Breast epithelium (tissue), 4 donors: ENCODE measurements at regions not wholly inside any gene's neighbourhood (a gene's known extent, or its start where the extent isn't known, plus 50 kb on each side); places are given as distances from the start of the nearest gene placed in this dataset.

Experiments used
- DNase-seq, 2 donors: peaks; one replicate each; pipeline ENCODE4 v3.0.0-alpha.2; 2019; ENCODE audit warnings: low spot score in 2 of 2
- H3K27ac ChIP-seq, 2 donors: fragments of 200-600 bp; sonication (generic) in 1 of 2; one replicate each; pipeline ENCODE4 v1.5.1; 2016 to 2019; ENCODE audit warnings: mild to moderate bottlenecking in 1 of 2
- H3K27me3 ChIP-seq, 2 donors: fragments of 200-600 bp; sonication (generic) in 1 of 2; one replicate each; pipeline versions ENCODE4 v1.5.1 to v1.6.0; 2017 to 2019; ENCODE audit warnings: control low read depth in 1 of 2, mild to moderate bottlenecking in 1 of 2
- H3K36me3 ChIP-seq: fragments of 200-600 bp; one replicate; pipeline ENCODE4 v1.5.1; 2019
- H3K4me1 ChIP-seq, 2 donors: fragments of 200-600 bp; sonication (generic); one replicate each; pipeline ENCODE4 v1.5.1; 2016 to 2019; ENCODE audit warnings: control low read depth in 1 of 2
- H3K4me3 ChIP-seq, 3 donors: fragments of 200-600 bp; sonication (generic); 1 replicate in 2 of 3; 2 replicates in 1 of 3; pipeline ENCODE4 v1.5.1; 2016 to 2019; ENCODE audit warnings: mild to moderate bottlenecking in 3 of 3, moderate library complexity in 2 of 3
- H3K9me3 ChIP-seq, 2 donors: fragments of 200-600 bp; sonication (generic) in 1 of 2; one replicate each; pipeline ENCODE4 v1.5.1; 2016 to 2019; ENCODE audit warnings: control low read depth in 1 of 2
- CTCF ChIP-seq, 3 donors: fragments of 450-650 bp; IDR thresholded peaks; one replicate each; pipeline ENCODE4 v1.5.1; 2016 to 2017; ENCODE audit warnings: antibody characterized with exemption in 3 of 3, mild to moderate bottlenecking in 3 of 3, moderate library complexity in 3 of 3
- POLR2A ChIP-seq: fragments of 450-650 bp; IDR thresholded peaks from one replicate; pipeline ENCODE4 v1.6.1; 2016; ENCODE audit warnings: antibody characterized with exemption, mild to moderate bottlenecking, moderate library complexity
- POLR2AphosphoS5 ChIP-seq, 3 donors: sonication (generic); formaldehyde crosslinking; IDR thresholded peaks; one replicate each; pipeline ENCODE4 v1.6.1; 2017; ENCODE audit warnings: antibody characterized with exemption in 3 of 3
- intact Hi-C: fragments of 100-400 bp; cut with DNase I; formaldehyde crosslinking; loops from one replicate; pipeline ENCODE4 v1.15.1; 2023; ENCODE audit warnings: low total_unique reads

- H3K27ac ChIP-seq, result no peak overlapping the region
- no peak for DNase-seq
- no peaks in the 10 kb centered on the region for H3K9me3 ChIP-seq
- H3K36me3 ChIP-seq, result no peaks in the 10 kb centered on the region
- intact Hi-C loops, result no loop called here
- H3K27me3 ChIP-seq, result no peaks in the 10 kb centered on the region
- TF ChIP-seq POLR2AphosphoS5 (IDR thresholded peaks at IDR 0.05), result no peak
- TF ChIP-seq POLR2A, result no peak
- no peak for TF ChIP-seq CTCF (IDR thresholded peaks at IDR 0.05)
- H3K4me1 ChIP-seq, result no peaks in the 10 kb centered on the region
- no peak overlapping the region for H3K4me3 ChIP-seq
Observed at GRCh38 chr1:208893251-208893650, 649.1 kb upstream of the PLXNA2 start.

GRCh38 chr1:208895181-208895580 is 651.0 kb upstream of the PLXNA2 start:
- Histone ChIP-seq H3K27ac (no peak overlapping the region), H3K4me3 (no peak overlapping the region), H3K27me3 (no peaks in the 10 kb centered on the region), H3K9me3 (no peaks in the 10 kb centered on the region), H3K36me3 (no peaks in the 10 kb centered on the region), H3K4me1 (no peaks in the 10 kb centered on the region)
- DNase-seq, result no peak
- TF ChIP-seq CTCF (IDR thresholded peaks at IDR 0.05) (no peak), POLR2A (no peak), POLR2AphosphoS5 (IDR thresholded peaks at IDR 0.05) (no peak)
- intact Hi-C loops, result no loop called here

GRCh38 chr1:208895820-208896219 is 651.6 kb upstream of the PLXNA2 start:
- Histone ChIP-seq H3K27me3 (no peaks in the 10 kb centered on the region), H3K27ac (no peak overlapping the region), H3K4me1 (no peaks in the 10 kb centered on the region), H3K4me3 (no peak overlapping the region), H3K36me3 (no peaks in the 10 kb centered on the region), H3K9me3 (no peaks in the 10 kb centered on the region)
- intact Hi-C loops, result no loop called here
- TF ChIP-seq POLR2A (no peak), POLR2AphosphoS5 (IDR thresholded peaks at IDR 0.05) (no peak), CTCF (IDR thresholded peaks at IDR 0.05) (no peak)
- no peak for DNase-seq

- intact Hi-C loops, result no loop called here
- TF ChIP-seq CTCF (IDR thresholded peaks at IDR 0.05), result no peak
- no peak for TF ChIP-seq POLR2A
- TF ChIP-seq POLR2AphosphoS5 (IDR thresholded peaks at IDR 0.05), result no peak
Observed at GRCh38 chr1:208896768-208897167, 652.6 kb upstream of the PLXNA2 start.

GRCh38 chr1:208899438-208899837 is 655.3 kb upstream of the PLXNA2 start:
- no peak for DNase-seq
- Histone ChIP-seq H3K9me3 (no peaks in the 10 kb centered on the region), H3K27ac (no peak overlapping the region), H3K36me3 (no peaks in the 10 kb centered on the region), H3K4me1 (no peaks in the 10 kb centered on the region), H3K27me3 (no peaks in the 10 kb centered on the region), H3K4me3 (no peak overlapping the region)
- intact Hi-C loops, result no loop called here
- TF ChIP-seq POLR2A (no peak), CTCF (IDR thresholded peaks at IDR 0.05) (no peak), POLR2AphosphoS5 (IDR thresholded peaks at IDR 0.05) (no peak)

More at GRCh38 chr1:208896768-208897167, 652.6 kb upstream of the PLXNA2 start:
- H3K27ac ChIP-seq, result no peak overlapping the region
- no peak for DNase-seq
- H3K27me3 ChIP-seq, result no peaks in the 10 kb centered on the region
- H3K9me3 ChIP-seq, result no peaks in the 10 kb centered on the region
- H3K36me3 ChIP-seq, result no peaks in the 10 kb centered on the region
- no peak overlapping the region for H3K4me3 ChIP-seq
- H3K4me1 ChIP-seq, result no peaks in the 10 kb centered on the region
